GM23338 (cell line): ENCODE measurements at regions not wholly inside any gene's neighbourhood (a gene's known extent, or its start where the extent isn't known, plus 50 kb on each side); places are given as distances from the start of the nearest gene placed in this dataset.

Experiments used
- ATAC-seq: fragments of 200-7000 bp; cut with Tn5 transposase; 3 replicates; pipeline ENCODE4 v1.9.1; 2020
- DNase-seq: peaks from one replicate; pipeline ENCODE4 v3.0.0-alpha.2; 2015; ENCODE audit warnings: low spot score
- H2AFZ ChIP-seq: fragments of 200-600 bp; sonication (generic); 2 replicates; pipeline ENCODE4 v1.8.0; 2016; ENCODE audit warnings: antibody characterized with exemption, mild to moderate bottlenecking, moderate library complexity
- H3F3A ChIP-seq: fragments of 200-600 bp; sonication (generic); replicated peaks from 2 replicates; pipeline ENCODE4 v1.8.0; 2017; ENCODE audit warnings: antibody characterized with exemption, mixed run types, low read depth
- H3K27ac ChIP-seq: fragments of 200-600 bp; sonication (generic); 2 replicates; pipeline ENCODE4 v1.6.1; 2016; ENCODE audit warnings: low read depth
- H3K27me3 ChIP-seq: fragments of 200-600 bp; sonication (generic); 2 replicates; pipeline ENCODE4 v1.8.0; 2016; ENCODE audit warnings: mild to moderate bottlenecking, mixed run types, moderate library complexity; ENCODE audit not compliant: insufficient read depth
- H3K36me3 ChIP-seq: fragments of 200-600 bp; sonication (generic); 2 replicates; pipeline ENCODE4 v1.8.0; 2016; ENCODE audit warnings: mild to moderate bottlenecking; ENCODE audit not compliant: insufficient read depth
- H3K4me1 ChIP-seq: fragments of 200-600 bp; sonication (generic); 2 replicates; pipeline ENCODE4 v1.8.0; 2016; ENCODE audit warnings: mild to moderate bottlenecking, moderate library complexity; ENCODE audit not compliant: insufficient read depth
- H3K4me2 ChIP-seq: fragments of 200-600 bp; sonication (generic); 2 replicates; pipeline ENCODE4 v1.7.1; 2017; ENCODE audit warnings: mixed run types
- H3K4me3 ChIP-seq: fragments of 200-600 bp; sonication (generic); 2 replicates; pipeline ENCODE4 v1.6.1; 2016; ENCODE audit warnings: mixed run types
- H3K79me2 ChIP-seq: fragments of 200-600 bp; sonication (generic); replicated peaks from 2 replicates; pipeline ENCODE4 v1.8.0; 2017; ENCODE audit warnings: mild to moderate bottlenecking; ENCODE audit not compliant: insufficient read depth
- H3K9me2 ChIP-seq: fragments of 200-600 bp; sonication (generic); 2 replicates; pipeline ENCODE4 v1.8.0; 2017; ENCODE audit not compliant: insufficient read depth
- H4K20me1 ChIP-seq: fragments of 200-600 bp; sonication (generic); replicated peaks from 2 replicates; pipeline ENCODE4 v1.8.0; 2017; ENCODE audit warnings: mild to moderate bottlenecking; ENCODE audit not compliant: insufficient read depth
- H3K27ac Mint-ChIP-seq: 2 replicates; pipeline ENCODE4 v1.8.0; 2020; ENCODE audit warnings: inconsistent platforms, mild to moderate bottlenecking, moderate library complexity, mixed read lengths
- H3K27me3 Mint-ChIP-seq: 3 replicates; pipeline ENCODE4 v1.8.0; 2022; ENCODE audit warnings: low read depth, mild to moderate bottlenecking, moderate library complexity, mixed read lengths, inconsistent platforms; ENCODE audit not compliant: insufficient read depth, poor library complexity
- H3K36me3 Mint-ChIP-seq: 3 replicates; pipeline ENCODE4 v1.8.0; 2021; ENCODE audit warnings: low read depth, mild to moderate bottlenecking, inconsistent platforms, moderate library complexity, mixed read lengths
- H3K4me1 Mint-ChIP-seq: 3 replicates; pipeline ENCODE4 v1.8.0; 2020; ENCODE audit warnings: mild to moderate bottlenecking, inconsistent platforms, mixed read lengths
- H3K4me3 Mint-ChIP-seq: 3 replicates; pipeline ENCODE4 v1.8.0; 2021; ENCODE audit warnings: moderate library complexity, mild to moderate bottlenecking, inconsistent platforms, mixed read lengths
- H3K9me3 Mint-ChIP-seq: 3 replicates; pipeline ENCODE4 v1.8.0; 2020; ENCODE audit warnings: moderate library complexity, mild to moderate bottlenecking, inconsistent platforms, mixed read lengths
- CREB1 ChIP-seq: fragments of 250-450 bp; sonication (Bioruptor Pico); IDR thresholded peaks from 2 replicates; pipeline ENCODE4 v1.5.0; 2020; ENCODE audit warnings: low read depth, mild to moderate bottlenecking, moderate library complexity
- CTCF ChIP-seq, 2 experiments: fragments of 200-600 bp in 1 of 2; sonication (generic) in 1 of 2; conservative IDR thresholded peaks; 2 replicates each; pipeline versions ENCODE4 v1.5.1 to v1.6.1; 2016 to 2017; ENCODE audit warnings: antibody characterized with exemption in 2 of 2, low read depth in 2 of 2, mild to moderate bottlenecking in 2 of 2, moderate library complexity in 1 of 2
- JUNB ChIP-seq: IDR thresholded peaks from one replicate; pipeline ENCODE4 v1.6.1; 2016; ENCODE audit warnings: antibody characterized with exemption; ENCODE audit not compliant: unreplicated experiment
- NANOG ChIP-seq: IDR thresholded peaks from 2 replicates; pipeline ENCODE4 v1.6.1; 2016; ENCODE audit warnings: antibody characterized with exemption, borderline replicate concordance
- POLR2AphosphoS5 ChIP-seq: IDR thresholded peaks from 2 replicates; pipeline ENCODE4 v1.6.1; 2016; ENCODE audit warnings: antibody characterized with exemption, low read depth
- TF ChIP-seq, protein P1 (sequence below): fragments of 250-450 bp; sonication (Bioruptor Pico); IDR thresholded peaks from 2 replicates; pipeline ENCODE4 v1.5.0; 2020; ENCODE audit warnings: mild to moderate bottlenecking, moderate library complexity

- TF ChIP-seq, protein P1, sequence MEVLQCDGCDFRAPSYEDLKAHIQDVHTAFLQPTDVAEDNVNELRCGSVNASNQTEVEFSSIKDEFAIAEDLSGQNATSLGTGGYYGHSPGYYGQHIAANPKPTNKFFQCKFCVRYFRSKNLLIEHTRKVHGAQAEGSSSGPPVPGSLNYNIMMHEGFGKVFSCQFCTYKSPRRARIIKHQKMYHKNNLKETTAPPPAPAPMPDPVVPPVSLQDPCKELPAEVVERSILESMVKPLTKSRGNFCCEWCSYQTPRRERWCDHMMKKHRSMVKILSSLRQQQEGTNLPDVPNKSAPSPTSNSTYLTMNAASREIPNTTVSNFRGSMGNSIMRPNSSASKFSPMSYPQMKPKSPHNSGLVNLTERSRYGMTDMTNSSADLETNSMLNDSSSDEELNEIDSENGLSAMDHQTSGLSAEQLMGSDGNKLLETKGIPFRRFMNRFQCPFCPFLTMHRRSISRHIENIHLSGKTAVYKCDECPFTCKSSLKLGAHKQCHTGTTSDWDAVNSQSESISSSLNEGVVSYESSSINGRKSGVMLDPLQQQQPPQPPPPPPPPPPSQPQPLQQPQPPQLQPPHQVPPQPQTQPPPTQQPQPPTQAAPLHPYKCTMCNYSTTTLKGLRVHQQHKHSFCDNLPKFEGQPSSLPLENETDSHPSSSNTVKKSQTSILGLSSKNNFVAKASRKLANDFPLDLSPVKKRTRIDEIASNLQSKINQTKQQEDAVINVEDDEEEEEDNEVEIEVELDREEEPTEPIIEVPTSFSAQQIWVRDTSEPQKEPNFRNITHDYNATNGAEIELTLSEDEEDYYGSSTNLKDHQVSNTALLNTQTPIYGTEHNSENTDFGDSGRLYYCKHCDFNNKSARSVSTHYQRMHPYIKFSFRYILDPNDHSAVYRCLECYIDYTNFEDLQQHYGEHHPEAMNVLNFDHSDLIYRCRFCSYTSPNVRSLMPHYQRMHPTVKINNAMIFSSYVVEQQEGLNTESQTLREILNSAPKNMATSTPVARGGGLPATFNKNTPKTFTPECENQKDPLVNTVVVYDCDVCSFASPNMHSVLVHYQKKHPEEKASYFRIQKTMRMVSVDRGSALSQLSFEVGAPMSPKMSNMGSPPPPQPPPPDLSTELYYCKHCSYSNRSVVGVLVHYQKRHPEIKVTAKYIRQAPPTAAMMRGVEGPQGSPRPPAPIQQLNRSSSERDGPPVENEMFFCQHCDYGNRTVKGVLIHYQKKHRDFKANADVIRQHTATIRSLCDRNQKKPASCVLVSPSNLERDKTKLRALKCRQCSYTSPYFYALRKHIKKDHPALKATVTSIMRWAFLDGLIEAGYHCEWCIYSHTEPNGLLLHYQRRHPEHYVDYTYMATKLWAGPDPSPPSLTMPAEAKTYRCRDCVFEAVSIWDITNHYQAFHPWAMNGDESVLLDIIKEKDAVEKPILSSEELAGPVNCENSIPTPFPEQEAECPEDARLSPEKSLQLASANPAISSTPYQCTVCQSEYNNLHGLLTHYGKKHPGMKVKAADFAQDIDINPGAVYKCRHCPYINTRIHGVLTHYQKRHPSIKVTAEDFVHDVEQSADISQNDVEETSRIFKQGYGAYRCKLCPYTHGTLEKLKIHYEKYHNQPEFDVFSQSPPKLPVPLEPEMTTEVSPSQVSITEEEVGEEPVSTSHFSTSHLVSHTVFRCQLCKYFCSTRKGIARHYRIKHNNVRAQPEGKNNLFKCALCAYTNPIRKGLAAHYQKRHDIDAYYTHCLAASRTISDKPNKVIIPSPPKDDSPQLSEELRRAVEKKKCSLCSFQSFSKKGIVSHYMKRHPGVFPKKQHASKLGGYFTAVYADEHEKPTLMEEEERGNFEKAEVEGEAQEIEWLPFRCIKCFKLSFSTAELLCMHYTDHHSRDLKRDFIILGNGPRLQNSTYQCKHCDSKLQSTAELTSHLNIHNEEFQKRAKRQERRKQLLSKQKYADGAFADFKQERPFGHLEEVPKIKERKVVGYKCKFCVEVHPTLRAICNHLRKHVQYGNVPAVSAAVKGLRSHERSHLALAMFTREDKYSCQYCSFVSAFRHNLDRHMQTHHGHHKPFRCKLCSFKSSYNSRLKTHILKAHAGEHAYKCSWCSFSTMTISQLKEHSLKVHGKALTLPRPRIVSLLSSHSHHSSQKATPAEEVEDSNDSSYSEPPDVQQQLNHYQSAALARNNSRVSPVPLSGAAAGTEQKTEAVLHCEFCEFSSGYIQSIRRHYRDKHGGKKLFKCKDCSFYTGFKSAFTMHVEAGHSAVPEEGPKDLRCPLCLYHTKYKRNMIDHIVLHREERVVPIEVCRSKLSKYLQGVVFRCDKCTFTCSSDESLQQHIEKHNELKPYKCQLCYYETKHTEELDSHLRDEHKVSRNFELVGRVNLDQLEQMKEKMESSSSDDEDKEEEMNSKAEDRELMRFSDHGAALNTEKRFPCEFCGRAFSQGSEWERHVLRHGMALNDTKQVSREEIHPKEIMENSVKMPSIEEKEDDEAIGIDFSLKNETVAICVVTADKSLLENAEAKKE (CRISPR knock-in tag): no peak
- no peak for TF ChIP-seq CTCF (conservative IDR thresholded peaks at IDR 0.05; ENCODE audit: low read depth in 2 of 2)
Measured at GRCh38 chr9:134495881-134496412, 145.7 kb upstream of the COL5A1 start (continued).

DNA sequence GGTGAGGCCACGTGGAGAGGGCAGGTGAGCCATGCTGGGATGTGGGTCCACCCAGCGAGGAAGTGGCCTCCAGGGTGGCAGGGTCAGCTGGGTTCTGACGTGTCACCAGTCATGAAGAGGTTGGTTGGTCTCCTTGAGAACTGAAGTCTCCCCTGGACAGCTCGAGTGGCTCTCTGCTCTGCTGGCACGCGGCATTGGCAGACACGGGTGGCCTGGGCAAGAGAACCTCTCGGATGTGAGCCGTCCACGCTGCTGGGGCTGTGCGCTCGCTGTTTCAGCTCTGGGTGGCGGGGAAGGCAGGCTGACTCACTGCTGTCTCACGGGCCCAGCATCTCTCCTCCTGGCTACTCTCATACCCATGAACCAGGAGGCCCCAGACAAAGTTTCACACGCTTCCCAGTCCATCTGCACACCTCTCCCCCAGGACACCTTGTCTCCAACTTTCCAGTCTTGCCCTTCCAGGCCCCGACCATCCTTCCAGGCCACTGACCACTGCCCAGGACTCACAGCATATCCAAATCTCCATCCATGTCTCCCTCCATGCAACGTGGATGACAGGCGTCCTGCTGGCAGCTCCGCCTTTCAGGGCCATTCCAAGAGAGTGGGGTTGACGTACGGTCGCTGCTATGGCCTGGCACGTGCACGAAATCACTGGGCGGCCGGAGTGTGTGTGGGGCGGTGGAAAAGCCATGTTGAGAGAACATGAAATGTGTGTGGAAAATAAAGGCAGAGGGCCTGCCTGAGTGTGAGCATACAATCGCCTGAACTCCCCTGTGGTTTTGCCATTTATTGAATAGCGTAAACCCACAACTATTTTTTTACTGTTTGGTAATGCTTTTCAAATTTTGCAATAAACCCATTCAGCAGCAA is 145.0 kb upstream of the COL5A1 start:
- Histone ChIP-seq H3K36me3 (no peaks in the 10 kb centered on the region), H3K4me2 (no peak overlapping the region)
- H3K4me1 Mint-ChIP-seq: peaks cover 8% of the 10 kb centered on the region

More for the DNA sequence above, 145.0 kb upstream of the COL5A1 start:
- no peak for DNase-seq
- no peak overlapping the region for H3K27ac ChIP-seq
- H3K27ac Mint-ChIP-seq: no peak overlapping the region
- H2AFZ ChIP-seq: no peak overlapping the region
- H3F3A ChIP-seq: no peaks in the 10 kb centered on the region
- no peaks in the 10 kb centered on the region for H3K27me3 ChIP-seq
- no peaks in the 10 kb centered on the region for H3K4me1 ChIP-seq
- peaks cover 2% of the 10 kb centered on the region for H3K27me3 Mint-ChIP-seq
- no peaks in the 10 kb centered on the region for H4K20me1 ChIP-seq
- H3K4me3 ChIP-seq: no peak overlapping the region
- no peaks in the 10 kb centered on the region for H3K36me3 Mint-ChIP-seq
- ATAC-seq: no peak
- no peaks in the 10 kb centered on the region for H3K9me2 ChIP-seq
- H3K79me2 ChIP-seq: no peaks in the 10 kb centered on the region
- H3K9me3 Mint-ChIP-seq: 0 out of 3 replicates have a peak, but pooled peaks cover 7% of the 10 kb centered on the region
- no peak overlapping the region for H3K4me3 Mint-ChIP-seq
- TF ChIP-seq NANOG: no peak
- TF ChIP-seq CREB1 (CRISPR knock-in tag): no peak
- no peak for TF ChIP-seq JUNB
- TF ChIP-seq POLR2AphosphoS5: no peak
